Fibroblast of villous mesenchyme (primary cell): ENCODE measurements at regions not wholly inside any gene's neighbourhood (a gene's known extent, or its start where the extent isn't known, plus 50 kb on each side); places are given as distances from the start of the nearest gene placed in this dataset.

Source experiments
- DNase-seq: peaks from one replicate; pipeline ENCODE4 v3.0.0-alpha.2; 2010; ENCODE audit warnings: low read depth
- H3K4me3 ChIP-seq: 2 replicates; pipeline ENCODE4 v1.5.1; 2011; ENCODE audit warnings: low read depth, mild to moderate bottlenecking, low read length
- CTCF ChIP-seq: IDR thresholded peaks from 2 replicates; pipeline ENCODE4 v1.5.1; 2012; ENCODE audit warnings: low read depth, mild to moderate bottlenecking, low read length; ENCODE audit not compliant: insufficient read depth

DNA sequence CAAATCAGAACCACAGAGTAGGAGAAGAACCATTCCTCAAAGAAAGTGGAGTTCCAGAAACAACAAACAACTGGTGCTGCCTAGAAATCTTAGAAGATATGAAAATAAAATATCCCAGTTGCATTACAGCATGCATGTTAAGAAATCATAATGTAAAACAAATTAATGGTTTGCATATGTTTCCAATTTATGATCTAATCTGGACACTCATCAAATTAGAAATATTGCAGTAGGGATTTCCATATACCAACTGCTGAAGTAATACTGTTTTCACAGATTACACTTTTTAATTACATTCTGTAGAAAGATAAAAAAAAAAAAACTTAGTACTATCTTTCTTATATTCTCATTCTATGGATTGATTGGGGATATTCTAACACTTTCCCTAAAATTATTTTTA lies 1034.6 kb upstream of the C9orf72 start:
- no peak for TF ChIP-seq CTCF
- no peak for DNase-seq
- H3K4me3 ChIP-seq, result no peak overlapping the region

GRCh38 chr9:28610339-28610738 lies 1037.1 kb upstream of the C9orf72 start:
- H3K4me3 ChIP-seq, result no peak overlapping the region
- no peak for TF ChIP-seq CTCF
- no peak for DNase-seq

DNA sequence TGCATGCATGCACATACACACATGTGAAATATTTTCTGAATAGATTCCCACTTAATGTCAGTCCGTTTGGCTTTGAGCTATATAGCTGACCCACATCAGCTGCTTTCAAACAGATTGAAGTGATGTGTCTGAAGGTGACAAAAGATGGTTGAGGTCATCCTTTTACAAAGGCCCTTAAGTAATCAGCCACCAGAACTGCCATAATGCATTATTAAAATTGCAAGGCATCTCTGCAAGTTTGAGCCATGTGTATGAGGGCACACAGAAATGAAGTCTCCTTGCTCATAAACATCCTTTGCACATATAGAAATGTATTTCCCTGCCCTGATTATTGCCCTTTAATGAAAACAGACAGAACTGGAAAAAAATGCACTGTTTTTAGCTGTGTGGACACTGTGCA lies 1043.0 kb upstream of the C9orf72 start:
- H3K4me3 ChIP-seq, result no peak overlapping the region
- no peak for TF ChIP-seq CTCF
- no peak for DNase-seq

- TF ChIP-seq CTCF, result no peak
- no peak overlapping the region for H3K4me3 ChIP-seq
- no peak for DNase-seq
Observed at GRCh38 chr9:28620011-28620410, 1046.7 kb upstream of the C9orf72 start.

DNA sequence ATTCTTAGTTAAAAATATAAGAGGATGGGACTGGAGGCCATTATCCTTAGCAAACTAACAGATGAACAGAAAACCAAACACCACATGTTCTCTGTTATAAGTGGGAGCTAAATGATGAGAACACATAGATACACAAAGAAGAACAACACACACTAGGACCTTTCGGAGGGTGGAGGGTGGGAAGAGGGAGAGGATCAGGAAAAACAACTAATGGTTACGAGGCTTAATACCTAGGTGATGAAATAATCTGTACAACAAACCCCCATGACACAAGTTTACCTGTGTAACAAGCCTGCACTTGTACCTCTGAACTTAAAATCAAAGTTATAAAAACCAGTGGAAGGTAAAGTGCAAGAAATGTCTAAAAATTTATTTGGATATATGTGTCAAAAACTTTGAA lies 1047.4 kb upstream of the C9orf72 start:
- no peak for DNase-seq
- no peak overlapping the region for H3K4me3 ChIP-seq
- no peak for TF ChIP-seq CTCF

- DNase-seq, result no peak
- no peak for TF ChIP-seq CTCF
- H3K4me3 ChIP-seq, result no peak overlapping the region
Observed at GRCh38 chr9:28624771-28625170, 1051.5 kb upstream of the C9orf72 start.

DNA sequence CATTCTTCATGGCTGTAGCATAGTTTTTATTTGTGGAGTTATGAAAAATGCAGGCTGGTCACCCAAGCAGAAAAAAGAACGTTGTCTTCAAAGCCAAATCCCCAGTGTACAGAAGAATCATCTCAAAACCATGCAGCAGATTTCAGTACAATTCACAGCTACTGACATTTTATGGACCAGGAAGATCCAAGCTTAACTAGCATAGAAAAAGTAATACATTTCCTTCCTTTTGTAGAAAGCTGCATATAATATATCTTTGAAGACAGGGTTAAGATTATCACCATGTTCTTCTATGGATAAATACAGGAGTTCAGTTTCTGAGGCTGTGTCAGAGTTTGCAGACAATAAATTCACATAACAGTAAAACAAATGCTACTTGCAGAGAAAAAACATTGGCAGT lies 1054.8 kb upstream of the C9orf72 start:
- no peak for TF ChIP-seq CTCF
- DNase-seq, result no peak
- H3K4me3 ChIP-seq, result no peak overlapping the region
